ENCODE measurements at regions not wholly inside any gene's neighbourhood (a gene's known extent, or its start where the extent isn't known, plus 50 kb on each side); places are given as distances from the start of the nearest gene placed in this dataset.

GRCh38 chr17:83160443-83161297 lies 81.3 kb downstream of the METRNL start:
- no peaks in the 10 kb centered on the region for H3K9me2 ChIP-seq (ENCODE audit: insufficient read depth)
- ChIA-PET RAD21 (ENCODE audit: low non-redundant PET in 1 of 2, low total read pairs in 2 of 2, uncharacterized antibody in 2 of 2, unreplicated experiment in 2 of 2) (no interaction called here), POLR2A (no interaction called here), CTCF (no interaction called here)
- H3K9ac ChIP-seq (ENCODE audit: low read length): no peak overlapping the region
- DNase-seq (ENCODE audit: low read depth, low spot score) (no peak), ATAC-seq (no peak; the same call in 1 of the 2 replicates)
- intact Hi-C loops (cut with micrococcal nuclease): no loop called here
- 0 out of 4 replicates have a peak, but pooled peaks cover 0 to 3% of the 10 kb centered on the region in 2 experiments for H3K4me1 ChIP-seq (ENCODE audit: control insufficient read depth in 1 of 2, insufficient read depth in 2 of 2, low read length in 2 of 2)
- H3K4me3 ChIP-seq (replicated peaks in 1 of 2; ENCODE audit: low read depth in 1 of 2, low read length in 2 of 2): no peak overlapping the region
- no peaks in the 10 kb centered on the region for H3K9me3 ChIP-seq (ENCODE audit: control insufficient read depth in 1 of 2, insufficient read depth in 1 of 2, low read depth in 1 of 2, low read length in 2 of 2)
- H3K79me2 ChIP-seq (ENCODE audit: insufficient read depth, low read length): no peaks in the 10 kb centered on the region
- no peak overlapping the region for H3K27ac ChIP-seq (ENCODE audit: low read depth, low read length)
- peaks cover 21% of the 10 kb centered on the region; the same call in 1 of the 2 replicates for H3K27me3 ChIP-seq (ENCODE audit: insufficient read depth, low read length)
- no TSS peak for BruUV-seq (replicated peaks)
- no peaks in the 10 kb centered on the region for H4K20me1 ChIP-seq (ENCODE audit: insufficient read depth)
- H3K4me2 ChIP-seq (ENCODE audit: low read length): no peak overlapping the region
- no peak overlapping the region for H2AFZ ChIP-seq (ENCODE audit: low read depth, low read length, poor library complexity, severe bottlenecking)
- no peaks in the 10 kb centered on the region for H3K36me3 ChIP-seq (ENCODE audit: control insufficient read depth in 1 of 2, insufficient read depth in 2 of 2, low read length in 2 of 2)
- TF ChIP-seq, protein P1, sequence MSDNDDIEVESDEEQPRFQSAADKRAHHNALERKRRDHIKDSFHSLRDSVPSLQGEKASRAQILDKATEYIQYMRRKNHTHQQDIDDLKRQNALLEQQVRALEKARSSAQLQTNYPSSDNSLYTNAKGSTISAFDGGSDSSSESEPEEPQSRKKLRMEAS (IDR thresholded peaks at IDR 0.05): no peak
- TF ChIP-seq ZFX (IDR thresholded peaks at IDR 0.05): no peak
- TF ChIP-seq SP1 (IDR thresholded peaks at IDR 0.05; ENCODE audit: low read depth): no peak
- TF ChIP-seq ELF1 (IDR thresholded peaks at IDR 0.05; ENCODE audit: borderline replicate concordance, low read depth): no peak
- no peak for TF ChIP-seq ZNF274 (IDR thresholded peaks at IDR 0.05; ENCODE audit: low read depth, low read length)
- TF ChIP-seq FOSL1 (IDR thresholded peaks at IDR 0.05; ENCODE audit: low read depth): no peak
- TF ChIP-seq POLR2AphosphoS5 (IDR thresholded peaks at IDR 0.05; ENCODE audit: low read depth, low read length): no peak
- TF ChIP-seq YY1 (IDR thresholded peaks at IDR 0.05; ENCODE audit: extremely low read depth, insufficient replicate concordance, low read depth, low read length): no peak
- TF ChIP-seq SRF (IDR thresholded peaks at IDR 0.05; ENCODE audit: low read depth): no peak
